M059J (cell line): ENCODE measurements at regions not wholly inside any gene's neighbourhood (a gene's known extent, or its start where the extent isn't known, plus 50 kb on each side); places are given as distances from the start of the nearest gene placed in this dataset.

Source experiments
- DNase-seq: peaks from one replicate; pipeline ENCODE4 v3.0.0-alpha.2; 2012; ENCODE audit warnings: low read depth

GRCh38 chr21:43348170-43348766 is 78.7 kb downstream of the SIK1 start:
- DNase-seq = no peak

GRCh38 chr21:43347461-43348169 is 79.3 kb downstream of the SIK1 start:
- no peak for DNase-seq

DNA sequence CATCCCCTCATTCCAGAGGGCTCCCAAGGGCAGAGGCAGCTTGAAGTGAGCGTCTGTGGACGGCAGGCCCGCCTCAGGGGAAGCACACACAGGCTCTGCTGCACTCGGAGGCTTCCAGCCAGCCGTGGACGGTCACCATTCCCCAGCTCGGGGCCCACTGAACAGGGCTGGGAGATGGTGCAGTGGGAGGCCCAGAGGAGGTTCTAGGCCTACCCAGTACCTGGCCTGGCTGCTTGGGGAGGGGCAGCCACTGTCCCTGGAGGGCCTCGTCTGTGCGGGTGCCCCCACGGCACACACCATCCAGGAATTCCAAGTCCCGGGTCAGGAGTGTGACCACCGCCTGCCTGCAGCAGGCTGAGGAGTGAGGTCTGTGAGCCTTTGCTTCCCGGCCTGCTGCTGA is 80.4 kb downstream of the SIK1 start:
- DNase-seq = no peak

- DNase-seq = peak; percentile 55
These were observed 81.1 kb downstream of the SIK1 start for GRCh38 chr21:43345746-43346409.

GRCh38 chr21:43345046-43345745 is 81.7 kb downstream of the SIK1 start:
- DNase-seq = no peak

GRCh38 chr21:43343992-43344886 is 82.7 kb downstream of the SIK1 start:
- DNase-seq = no peak

- DNase-seq = no peak
These were observed 83.6 kb downstream of the SIK1 start for GRCh38 chr21:43343095-43343991.

GRCh38 chr21:43342301-43342881 is 84.5 kb downstream of the SIK1 start:
- DNase-seq = no peak

DNA sequence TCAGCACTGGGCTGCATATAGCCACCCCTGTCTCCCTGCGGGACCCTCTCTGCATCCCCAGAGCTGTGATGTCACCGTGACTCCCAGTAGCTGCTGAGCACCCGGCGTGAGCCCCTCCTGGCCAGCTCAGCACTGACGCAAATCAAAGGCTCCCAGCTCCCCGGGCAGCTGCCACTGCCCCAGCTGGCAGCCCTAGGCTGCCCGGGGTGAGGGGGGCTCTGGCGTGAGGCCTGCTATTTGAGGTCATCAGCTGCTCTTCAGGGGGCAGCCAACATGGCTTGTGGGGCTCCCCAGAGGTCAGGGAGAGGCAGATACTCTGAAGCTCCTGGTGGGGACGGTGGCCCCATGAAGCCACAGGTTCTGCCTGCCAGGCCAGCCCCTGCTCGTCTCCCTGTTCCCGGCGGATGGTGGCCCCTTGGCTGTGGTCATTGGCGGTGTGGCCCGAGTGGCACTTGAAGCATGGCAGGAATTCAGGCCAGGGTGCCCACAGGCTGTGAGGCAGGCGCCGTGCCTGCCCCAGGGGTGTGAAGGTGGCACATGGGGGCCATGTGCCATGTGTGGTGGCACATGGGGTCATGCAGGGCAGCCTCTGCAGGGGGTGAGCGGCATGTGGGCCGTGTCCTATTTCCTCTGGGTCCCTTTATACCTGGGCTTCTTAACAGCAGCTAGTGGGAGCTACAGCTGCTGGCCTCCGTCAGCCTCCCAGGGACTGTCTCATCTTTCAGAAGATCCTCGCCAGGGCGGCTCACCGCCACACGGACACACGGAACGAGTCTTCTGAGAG is 85.4 kb downstream of the SIK1 start:
- peak; percentile 49 for DNase-seq

- peak; percentile 90 for DNase-seq
These were observed 86.2 kb downstream of the SIK1 start for GRCh38 chr21:43340491-43341377.

GRCh38 chr21:43339668-43340067 is 87.3 kb downstream of the SIK1 start:
- no peak for DNase-seq

- DNase-seq = no peak
These were observed 88.0 kb downstream of the SIK1 start for GRCh38 chr21:43338951-43339350.

GRCh38 chr21:43337901-43338655 is 88.9 kb downstream of the SIK1 start:
- no peak for DNase-seq

DNA sequence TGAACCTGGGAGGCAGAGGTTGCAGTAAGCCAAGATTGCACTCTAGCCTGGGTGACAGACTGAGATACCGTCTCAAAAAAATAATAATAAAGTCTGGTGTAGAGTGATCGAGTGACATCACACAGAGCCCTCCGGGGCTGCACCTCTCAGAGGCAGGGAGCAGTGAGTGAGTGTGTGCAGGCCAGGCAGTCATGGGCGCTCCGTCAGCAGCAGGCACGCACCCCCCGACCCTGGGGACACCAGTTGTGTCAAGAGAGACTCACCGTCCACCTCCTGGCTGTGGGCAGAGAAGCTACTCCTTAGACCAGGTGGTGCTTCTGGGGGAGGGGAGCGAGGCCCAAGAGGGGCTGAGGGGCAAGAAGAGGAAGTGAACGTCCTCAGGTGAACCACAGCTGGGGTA is 91.8 kb downstream of the SIK1 start:
- no peak for DNase-seq

DNA sequence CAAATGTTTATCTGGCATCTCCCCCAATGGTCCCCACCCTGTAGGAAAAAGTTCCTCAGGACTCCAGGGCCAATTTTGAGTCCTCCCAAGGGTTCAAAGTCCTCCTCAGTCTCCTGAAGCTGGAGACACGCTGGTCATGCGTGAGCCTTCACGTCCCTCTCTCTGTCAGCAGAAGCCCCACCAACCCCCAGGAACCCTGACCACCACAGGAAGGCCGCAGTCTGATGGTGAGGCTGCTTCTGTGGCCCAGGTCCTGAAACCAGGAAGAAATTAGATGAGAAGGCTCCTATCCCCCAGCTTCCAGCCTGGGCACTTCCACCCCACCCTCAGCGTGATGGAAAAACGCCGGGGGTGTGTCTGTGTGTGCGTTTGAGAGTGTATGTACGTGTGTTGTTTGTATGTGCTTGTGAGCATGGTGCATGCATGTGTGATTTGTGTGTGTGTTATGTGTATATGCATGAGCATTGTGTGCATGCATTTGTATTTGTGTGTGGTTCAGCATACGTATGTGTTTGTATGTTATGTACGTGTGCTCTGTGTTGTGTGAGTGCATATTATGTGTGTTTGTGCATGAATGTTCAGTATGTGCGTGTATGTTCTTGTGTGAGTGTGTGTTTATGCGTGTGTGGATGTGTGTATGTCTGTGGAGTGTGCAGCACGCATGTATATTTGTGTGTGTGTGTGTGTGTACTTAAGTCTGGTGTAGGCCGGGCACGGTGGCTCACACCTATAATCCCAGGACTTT is 92.5 kb downstream of the SIK1 start:
- DNase-seq = no peak

DNA sequence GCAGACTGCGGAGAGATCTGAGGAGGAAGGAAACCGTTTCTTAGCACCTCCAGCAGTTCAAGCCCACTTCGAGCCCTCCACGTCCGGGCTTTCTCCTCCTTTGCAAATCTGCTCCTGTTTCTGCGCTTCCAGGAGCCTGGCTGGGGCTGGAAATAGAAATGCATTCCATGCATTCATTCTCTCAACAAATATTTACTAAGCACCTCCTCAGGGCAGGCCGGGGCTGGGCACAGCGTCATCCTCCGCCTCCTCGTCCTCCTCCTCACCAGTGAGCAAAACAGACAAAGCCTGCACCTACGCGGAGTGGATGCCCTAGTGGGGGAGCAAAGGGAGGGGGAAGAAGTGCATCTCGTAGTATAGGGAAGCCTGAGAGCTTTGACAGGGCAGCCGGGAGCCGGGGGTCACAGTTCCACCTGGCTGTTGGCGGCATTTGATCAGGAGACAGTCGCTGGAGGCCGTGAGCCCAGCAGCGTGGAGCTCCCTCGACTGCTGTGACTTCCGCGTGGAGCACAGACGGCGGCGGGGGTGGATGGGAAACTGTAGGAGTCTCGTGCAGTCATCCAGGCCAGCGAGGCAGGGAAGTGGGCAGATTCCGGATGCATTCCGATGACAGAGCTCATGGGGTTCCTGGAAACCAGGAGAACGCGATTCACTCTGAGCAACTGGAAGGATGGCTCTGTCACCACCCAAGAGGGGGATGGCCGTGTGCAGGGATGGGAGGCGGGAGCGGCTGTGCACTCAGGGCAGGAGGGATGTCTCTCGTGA is 93.5 kb downstream of the SIK1 start:
- peak; percentile 87 for DNase-seq
